ENCODE measurements at regions not wholly inside any gene's neighbourhood (a gene's known extent, or its start where the extent isn't known, plus 50 kb on each side); places are given as distances from the start of the nearest gene placed in this dataset.

DNA sequence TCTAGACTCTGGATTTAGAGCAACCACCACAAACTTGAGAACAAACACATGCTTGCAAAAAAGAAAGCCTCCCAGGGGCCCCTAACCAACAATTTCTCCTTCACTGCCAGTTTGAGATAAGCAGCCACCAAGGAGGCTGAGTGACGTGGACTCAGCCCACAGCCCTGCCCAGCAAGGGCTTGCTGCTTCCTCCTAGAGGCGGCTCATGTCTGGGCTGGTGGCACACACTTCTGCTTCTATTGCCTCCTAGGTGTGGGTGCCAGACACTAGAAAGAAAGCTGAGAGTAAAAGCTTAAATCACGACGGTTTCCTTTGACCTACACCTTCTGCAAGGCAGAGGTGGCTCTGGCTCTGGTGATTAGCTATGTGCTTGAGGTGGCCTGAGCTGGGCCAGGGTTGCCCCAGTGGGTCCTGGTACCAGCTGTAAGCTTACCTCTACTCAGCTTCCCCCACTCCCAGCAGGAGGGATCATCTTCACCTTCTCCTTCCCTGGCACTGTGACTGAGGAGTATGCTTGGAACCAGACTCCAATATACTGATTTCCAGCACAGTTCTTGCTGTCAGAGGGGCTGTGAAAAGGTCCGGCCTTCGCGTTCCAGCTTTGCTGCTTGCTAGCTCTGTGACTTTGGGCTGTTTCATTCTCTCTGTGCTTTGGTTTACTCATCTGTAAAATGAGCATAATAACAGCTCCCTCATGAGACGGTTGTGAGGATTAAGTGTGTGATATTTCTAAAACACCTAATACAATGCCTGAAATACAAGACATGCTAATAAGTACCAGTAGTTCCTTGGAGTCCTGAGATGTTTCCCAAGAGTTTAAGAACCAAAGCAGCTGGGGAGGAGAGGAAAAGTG lies 89.7 kb upstream of the PARP11 start:
- no peak overlapping the region for H3K9ac ChIP-seq (ENCODE audit: low read depth, low read length)
- H3K9me3 ChIP-seq (ENCODE audit: control insufficient read depth, insufficient read depth, low read length), result no peaks in the 10 kb centered on the region
- H3K4me1 ChIP-seq (ENCODE audit: insufficient read depth, low read length), result peaks cover 14% of the 10 kb centered on the region
- no peaks in the 10 kb centered on the region for H3K36me3 ChIP-seq (ENCODE audit: insufficient read depth, low read length)

- no peak overlapping the region for H3K9ac ChIP-seq (ENCODE audit: low read depth, low read length)
- no peaks in the 10 kb centered on the region for H3K36me3 ChIP-seq (ENCODE audit: insufficient read depth, low read length)
- no peaks in the 10 kb centered on the region for H3K9me3 ChIP-seq (ENCODE audit: control insufficient read depth, insufficient read depth, low read length)
- H3K4me1 ChIP-seq (ENCODE audit: insufficient read depth, low read length), result peaks cover 14% of the 10 kb centered on the region
Observed at GRCh38 chr12:3961591-3961990, 88.4 kb upstream of the PARP11 start.

GRCh38 chr12:3959799-3960560 lies 86.8 kb upstream of the PARP11 start:
- no peaks in the 10 kb centered on the region for H3K36me3 ChIP-seq (ENCODE audit: insufficient read depth, low read length)
- no peak overlapping the region for H3K9ac ChIP-seq (ENCODE audit: low read depth, low read length)
- H3K4me1 ChIP-seq (ENCODE audit: insufficient read depth, low read length), result peaks cover 11% of the 10 kb centered on the region
- no peaks in the 10 kb centered on the region for H3K9me3 ChIP-seq (ENCODE audit: control insufficient read depth, insufficient read depth, low read length)

GRCh38 chr12:3958534-3958933 lies 85.3 kb upstream of the PARP11 start:
- H3K4me1 ChIP-seq (ENCODE audit: insufficient read depth, low read length), result peaks cover 6% of the 10 kb centered on the region; the same call in 1 of the 2 replicates
- no peak overlapping the region for H3K9ac ChIP-seq (ENCODE audit: low read depth, low read length)
- no peaks in the 10 kb centered on the region for H3K36me3 ChIP-seq (ENCODE audit: insufficient read depth, low read length)
- H3K9me3 ChIP-seq (ENCODE audit: control insufficient read depth, insufficient read depth, low read length), result no peaks in the 10 kb centered on the region

GRCh38 chr12:3951380-3952135 lies 78.4 kb upstream of the PARP11 start:
- Histone ChIP-seq H3K4me1 (ENCODE audit: insufficient read depth, low read length) (no peaks in the 10 kb centered on the region), H3K36me3 (ENCODE audit: insufficient read depth, low read length) (no peaks in the 10 kb centered on the region), H3K9ac (ENCODE audit: low read depth, low read length) (no peak overlapping the region), H3K9me3 (ENCODE audit: control insufficient read depth, insufficient read depth, low read length) (no peaks in the 10 kb centered on the region)

GRCh38 chr12:3950714-3951320 lies 77.6 kb upstream of the PARP11 start:
- Histone ChIP-seq H3K4me1 (ENCODE audit: insufficient read depth, low read length) (peaks cover 7% of the 10 kb centered on the region), H3K9ac (ENCODE audit: low read depth, low read length) (no peak overlapping the region), H3K9me3 (ENCODE audit: control insufficient read depth, insufficient read depth, low read length) (no peaks in the 10 kb centered on the region), H3K36me3 (ENCODE audit: insufficient read depth, low read length) (no peaks in the 10 kb centered on the region)

GRCh38 chr12:3947781-3948180 lies 74.6 kb upstream of the PARP11 start:
- Histone ChIP-seq H3K9ac (ENCODE audit: low read depth, low read length) (no peak overlapping the region), H3K4me1 (ENCODE audit: insufficient read depth, low read length) (peaks cover 25% of the 10 kb centered on the region), H3K9me3 (ENCODE audit: control insufficient read depth, insufficient read depth, low read length) (no peaks in the 10 kb centered on the region), H3K36me3 (ENCODE audit: insufficient read depth, low read length) (no peaks in the 10 kb centered on the region)

GRCh38 chr12:3945671-3946070 lies 72.5 kb upstream of the PARP11 start:
- Histone ChIP-seq H3K9me3 (ENCODE audit: control insufficient read depth, insufficient read depth, low read length) (no peaks in the 10 kb centered on the region), H3K4me1 (ENCODE audit: insufficient read depth, low read length) (peaks cover 25% of the 10 kb centered on the region), H3K9ac (ENCODE audit: low read depth, low read length) (no peak overlapping the region), H3K36me3 (ENCODE audit: insufficient read depth, low read length) (no peaks in the 10 kb centered on the region)

DNA sequence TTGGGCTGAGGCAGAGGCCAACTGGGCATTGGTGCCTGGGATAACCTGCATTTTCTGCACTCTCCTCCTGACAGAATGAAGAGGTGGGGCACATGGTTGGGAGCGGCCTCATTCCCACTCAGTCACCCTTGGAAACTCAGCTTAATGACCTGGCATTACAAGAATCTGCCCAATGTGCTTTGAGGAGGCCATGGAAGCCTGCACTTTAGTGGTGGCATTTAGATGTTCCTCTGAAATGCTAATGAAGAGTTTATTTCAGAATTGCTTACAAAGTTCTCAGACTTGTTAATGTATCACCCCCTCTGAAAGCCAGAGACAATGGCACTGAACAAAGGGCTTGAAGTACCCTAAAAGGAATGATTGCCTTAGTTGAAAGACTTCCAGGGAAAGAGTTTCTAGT lies 71.4 kb upstream of the PARP11 start:
- Histone ChIP-seq H3K9ac (ENCODE audit: low read depth, low read length) (no peak overlapping the region; the same call in 1 of the 2 replicates), H3K4me1 (ENCODE audit: insufficient read depth, low read length) (peaks cover 25% of the 10 kb centered on the region), H3K9me3 (ENCODE audit: control insufficient read depth, insufficient read depth, low read length) (no peaks in the 10 kb centered on the region), H3K36me3 (ENCODE audit: insufficient read depth, low read length) (no peaks in the 10 kb centered on the region)

DNA sequence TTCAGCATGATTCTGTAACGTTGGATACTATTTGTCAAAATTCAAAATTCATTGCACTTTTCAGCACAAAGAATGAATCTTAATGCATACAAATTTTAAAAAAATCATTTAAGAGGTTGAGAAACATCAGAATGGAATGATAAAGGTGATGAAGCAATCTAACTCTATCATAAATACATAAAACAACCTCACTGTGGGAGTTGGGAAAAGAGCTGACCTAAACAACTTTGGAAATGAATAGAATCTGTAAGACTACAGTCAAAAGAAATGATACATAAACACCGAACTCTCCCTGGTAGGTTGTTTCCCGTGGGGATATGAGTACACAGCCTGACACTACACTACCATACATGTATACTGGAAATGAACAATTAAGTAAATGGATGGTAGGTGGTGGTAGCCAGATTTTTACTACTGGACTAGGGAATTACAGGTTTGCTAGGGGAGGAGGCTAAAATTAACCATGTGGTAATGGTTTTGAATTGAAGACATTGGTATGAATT lies 64.9 kb upstream of the PARP11 start:
- no peaks in the 10 kb centered on the region for H3K36me3 ChIP-seq (ENCODE audit: insufficient read depth, low read length)
- H3K9ac ChIP-seq (ENCODE audit: low read depth, low read length), result no peak overlapping the region
- H3K9me3 ChIP-seq (ENCODE audit: control insufficient read depth, insufficient read depth, low read length), result no peaks in the 10 kb centered on the region; the same call in 1 of the 2 replicates
- H3K4me1 ChIP-seq (ENCODE audit: insufficient read depth, low read length), result 0 out of 2 replicates have a peak, but pooled peaks cover 5% of the 10 kb centered on the region

- no peak overlapping the region for H3K9ac ChIP-seq (ENCODE audit: low read depth, low read length)
- peaks cover 13% of the 10 kb centered on the region for H3K4me1 ChIP-seq (ENCODE audit: insufficient read depth, low read length)
- no peaks in the 10 kb centered on the region for H3K36me3 ChIP-seq (ENCODE audit: insufficient read depth, low read length)
- no peaks in the 10 kb centered on the region; the same call in 1 of the 2 replicates for H3K9me3 ChIP-seq (ENCODE audit: control insufficient read depth, insufficient read depth, low read length)
Observed at GRCh38 chr12:3935078-3935477, 61.9 kb upstream of the PARP11 start.

DNA sequence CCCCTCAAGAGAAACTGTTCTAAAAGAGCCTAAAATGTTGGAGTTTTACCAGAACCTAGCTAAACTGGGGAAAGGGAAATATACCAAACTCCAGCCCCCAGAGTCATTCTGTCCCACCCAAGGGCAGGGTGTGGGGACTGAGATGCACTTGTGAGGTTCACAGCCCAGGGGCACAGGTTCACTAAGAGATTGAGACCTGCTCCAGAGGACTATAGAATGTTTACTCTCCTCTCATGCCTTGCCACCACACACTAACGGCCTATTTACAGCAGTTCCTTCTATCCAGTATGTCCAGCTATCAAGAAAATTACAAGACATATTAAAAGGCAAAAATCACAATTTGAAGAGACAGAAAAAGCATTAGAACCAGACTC lies 60.6 kb upstream of the PARP11 start:
- H3K9ac ChIP-seq (ENCODE audit: low read depth, low read length), result no peak overlapping the region
- no peaks in the 10 kb centered on the region for H3K36me3 ChIP-seq (ENCODE audit: insufficient read depth, low read length)
- no peaks in the 10 kb centered on the region; the same call in 1 of the 2 replicates for H3K9me3 ChIP-seq (ENCODE audit: control insufficient read depth, insufficient read depth, low read length)
- H3K4me1 ChIP-seq (ENCODE audit: insufficient read depth, low read length), result peaks cover 23% of the 10 kb centered on the region

- Histone ChIP-seq H3K4me1 (ENCODE audit: insufficient read depth, low read length) (peaks cover 23% of the 10 kb centered on the region), H3K9ac (ENCODE audit: low read depth, low read length) (no peak overlapping the region), H3K36me3 (ENCODE audit: insufficient read depth, low read length) (no peaks in the 10 kb centered on the region)
Observed at GRCh38 chr12:3933074-3933818, 60.0 kb upstream of the PARP11 start.

More at GRCh38 chr12:3933074-3933818, 60.0 kb upstream of the PARP11 start:
- no peaks in the 10 kb centered on the region for H3K9me3 ChIP-seq (ENCODE audit: control insufficient read depth, insufficient read depth, low read length)
